ENCODE measurements at regions not wholly inside any gene's neighbourhood (a gene's known extent, or its start where the extent isn't known, plus 50 kb on each side); places are given as distances from the start of the nearest gene placed in this dataset.
"Not testable (repeated sequence)": the region's sequence is repeated elsewhere in the genome, so short reads cannot be mapped to it uniquely, and the experiment has no call there.

DNA sequence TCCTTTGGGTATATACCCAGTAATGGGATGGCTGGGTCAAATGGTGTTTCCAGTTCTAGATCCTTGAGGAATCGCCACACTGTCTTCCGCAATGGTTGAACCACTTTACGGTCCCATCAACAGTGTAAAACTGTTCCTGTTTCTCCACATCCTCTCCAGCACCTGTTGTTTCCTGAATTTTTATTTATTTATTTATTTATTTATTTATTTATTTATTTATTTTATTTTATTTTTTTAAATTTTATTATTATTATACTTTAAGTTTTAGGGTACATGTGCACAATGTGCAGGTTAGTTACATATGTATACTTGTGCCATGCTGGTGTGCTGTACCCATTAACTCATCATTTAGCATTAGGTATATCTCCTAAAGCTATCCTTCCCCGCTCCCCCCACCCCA is 456.0 kb downstream of the SEMA3D start:
- DNase-seq, result not testable (repeated sequence)

GRCh38 chr7:84729284-84729683 is 457.6 kb downstream of the SEMA3D start:
- DNase-seq, result no peak

GRCh38 chr7:84722734-84723133 is 464.1 kb downstream of the SEMA3D start:
- no peak for DNase-seq

DNA sequence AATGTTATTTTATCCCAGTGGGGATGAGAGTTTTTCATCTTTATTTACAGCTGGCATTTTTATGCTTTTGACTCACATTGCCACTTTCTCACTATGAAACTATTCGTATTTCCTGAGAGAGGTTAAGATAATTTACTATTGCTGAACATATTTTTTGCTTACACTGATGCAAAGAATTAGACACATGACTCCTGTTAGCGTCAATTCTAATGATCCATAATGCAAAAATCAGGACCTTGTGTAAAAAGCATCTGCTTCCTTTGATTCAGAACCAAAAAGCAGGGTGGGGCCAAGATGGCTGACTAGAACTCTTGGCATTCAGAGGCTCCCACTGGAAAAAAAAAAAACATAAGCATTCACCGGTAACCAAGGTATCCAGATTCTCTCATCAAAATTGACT is 464.8 kb downstream of the SEMA3D start:
- DNase-seq, result no peak

- DNase-seq, result no peak
Measured at GRCh38 chr7:84720456-84721097, 466.3 kb downstream of the SEMA3D start.

GRCh38 chr7:84714765-84715164 is 472.1 kb downstream of the SEMA3D start:
- DNase-seq, result no peak

GRCh38 chr7:84712374-84713121 is 474.3 kb downstream of the SEMA3D start:
- no peak for DNase-seq

DNA sequence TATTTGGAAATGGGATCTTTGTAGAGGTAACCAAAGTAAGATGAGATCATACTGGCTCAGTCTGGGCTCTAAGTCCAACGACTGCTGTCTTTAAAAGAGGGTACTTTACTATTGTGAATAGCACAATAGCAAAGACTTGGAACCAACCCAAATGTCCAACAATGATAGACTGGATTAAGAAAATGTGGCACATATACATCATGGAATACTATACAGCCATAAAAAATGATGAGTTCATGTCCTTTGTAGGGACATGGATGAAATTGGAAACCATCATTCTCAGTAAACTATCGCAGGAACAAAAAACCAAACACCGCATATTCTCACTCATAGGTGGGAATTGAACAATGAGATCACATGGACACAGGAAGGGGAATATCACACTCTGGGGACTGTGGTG is 476.3 kb downstream of the SEMA3D start:
- DNase-seq, result not testable (repeated sequence)

DNA sequence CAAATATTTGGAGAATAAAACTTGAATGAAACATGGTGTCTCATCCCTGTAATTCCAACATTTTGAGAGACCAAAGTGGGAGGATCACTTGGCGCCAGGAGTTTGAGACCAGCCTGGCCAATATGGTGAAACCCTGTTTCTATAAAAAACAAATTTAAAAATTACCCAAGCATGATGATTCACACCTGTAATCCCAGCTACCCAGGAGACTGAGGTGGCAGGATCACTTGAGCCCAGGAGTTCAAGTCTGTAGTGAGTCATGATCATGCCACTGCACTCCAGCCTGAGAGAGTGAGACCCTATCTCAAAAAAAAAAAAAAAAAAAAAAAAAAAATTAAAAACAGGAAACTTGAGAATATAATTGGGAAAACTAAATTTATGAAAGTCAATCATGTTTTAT is 481.1 kb downstream of the SEMA3D start:
- DNase-seq, result no peak

- no peak for DNase-seq
Measured at GRCh38 chr7:84705079-84705478, 481.8 kb downstream of the SEMA3D start.

- DNase-seq, result no peak
Measured at GRCh38 chr7:84704380-84704779, 482.5 kb downstream of the SEMA3D start.

DNA sequence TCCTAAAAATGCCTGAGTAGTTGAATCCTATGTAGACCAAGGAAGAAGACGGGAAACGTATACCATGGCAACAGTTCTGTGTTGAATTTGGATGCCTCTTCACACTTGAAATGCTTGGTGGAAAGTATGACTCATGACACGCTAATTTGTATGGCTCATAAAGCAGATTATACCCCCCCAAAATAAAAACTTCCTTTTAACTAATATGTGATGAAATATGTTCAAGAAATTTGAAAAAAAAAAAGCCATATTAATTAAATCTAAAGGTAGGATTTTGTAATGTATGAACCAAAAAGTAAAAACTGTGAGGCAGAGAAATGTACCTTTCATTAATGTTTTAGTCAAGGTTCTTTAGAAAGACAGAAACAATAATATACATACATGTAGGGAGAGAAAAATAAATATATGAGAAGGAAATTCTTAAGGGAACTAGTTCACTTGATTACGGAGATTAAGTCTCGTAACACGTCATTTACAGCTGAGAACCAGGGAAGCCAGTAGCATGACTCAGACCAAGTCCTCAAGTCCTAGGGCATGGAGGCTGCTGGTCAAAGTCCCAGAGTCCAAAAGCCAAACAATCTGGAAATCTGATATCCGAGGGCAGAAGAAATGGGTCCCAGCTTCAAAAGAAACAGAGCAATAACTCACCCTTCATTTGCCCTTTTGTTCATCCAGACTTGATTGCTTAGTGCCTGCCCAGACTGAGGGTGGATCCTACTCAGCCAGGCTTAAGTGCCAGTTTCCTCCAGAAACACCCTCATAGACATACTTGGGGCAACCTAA is 485.1 kb downstream of the SEMA3D start:
- DNase-seq, result no peak

- no peak for DNase-seq
Measured at GRCh38 chr7:84700563-84701370, 486.1 kb downstream of the SEMA3D start.

GRCh38 chr7:84697506-84697905 is 489.4 kb downstream of the SEMA3D start:
- no peak for DNase-seq

DNA sequence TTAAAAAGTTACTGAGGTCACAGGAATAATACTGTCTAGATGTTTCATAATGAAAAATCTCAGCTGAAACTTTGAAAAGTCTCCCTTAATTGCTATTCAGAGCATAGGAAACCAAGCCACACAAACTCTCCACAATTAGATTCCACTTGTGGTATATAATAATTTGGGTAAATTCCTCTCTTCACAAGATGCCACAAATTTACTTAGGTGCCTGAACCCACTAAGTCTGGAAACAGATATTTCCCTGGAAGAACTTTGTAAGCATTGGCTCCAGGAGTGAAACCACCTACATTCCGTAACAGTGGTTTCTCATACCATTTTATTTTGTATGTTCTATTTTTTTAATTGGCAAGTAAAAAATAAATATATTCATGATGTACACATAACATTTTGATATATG is 493.4 kb downstream of the SEMA3D start:
- no peak for DNase-seq

DNA sequence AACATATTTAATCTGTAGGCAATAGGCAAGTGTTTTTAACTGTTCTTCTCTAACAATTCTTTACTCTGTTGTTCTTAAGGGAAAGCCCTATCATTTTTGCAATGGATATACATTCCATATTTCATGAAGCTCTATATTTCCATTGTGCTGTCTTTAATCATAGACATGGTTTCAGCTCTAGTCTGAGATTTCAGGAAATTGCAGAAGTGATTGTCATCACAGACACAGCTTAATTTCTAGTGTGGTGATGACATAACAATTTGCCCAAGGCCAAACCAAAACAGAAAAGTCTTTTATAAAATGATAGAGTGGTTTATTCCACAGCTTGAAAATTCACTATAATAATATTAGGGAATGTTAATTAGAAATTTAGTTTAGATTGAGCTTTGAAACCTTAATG is 494.1 kb upstream of the SEMA3A start:
- no peak for DNase-seq

DNA sequence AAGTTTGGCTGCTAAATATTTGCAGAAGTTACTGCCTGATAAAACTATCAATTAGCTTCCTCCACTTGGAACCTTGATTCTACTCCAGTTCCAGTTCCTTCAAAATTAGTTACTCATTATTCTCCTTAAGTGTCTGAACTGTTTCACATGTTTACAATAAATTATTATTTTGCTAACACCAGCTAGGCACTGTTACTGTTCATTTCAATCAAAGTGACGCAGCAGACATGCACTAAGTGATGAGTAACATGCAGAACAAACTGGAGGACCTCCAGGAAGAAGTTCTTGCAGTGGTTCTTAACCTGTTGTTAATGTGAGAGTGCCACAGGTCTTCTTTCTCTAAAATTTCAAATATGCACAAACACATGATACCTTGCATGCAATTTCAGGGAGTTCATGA is 491.8 kb upstream of the SEMA3A start:
- DNase-seq, result no peak

GRCh38 chr7:84684836-84685480 is 490.4 kb upstream of the SEMA3A start:
- DNase-seq, result no peak

DNA sequence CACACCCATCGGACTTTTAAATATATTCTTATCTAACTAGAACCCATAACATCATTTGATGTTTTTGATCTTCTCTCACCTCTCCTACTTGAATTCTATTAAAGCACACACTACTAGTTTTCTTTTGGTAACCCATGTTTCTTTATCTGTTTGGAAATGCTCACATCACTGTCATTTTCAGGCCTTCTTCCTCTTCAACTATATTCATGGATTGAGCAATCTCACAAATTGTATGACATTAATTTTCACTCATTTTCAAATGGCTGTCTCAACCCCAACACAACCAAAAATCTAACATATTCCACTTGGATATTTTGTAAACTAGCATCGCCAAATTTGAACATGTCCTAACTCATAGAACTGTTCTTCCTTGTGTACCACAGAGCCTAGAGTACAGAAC is 488.0 kb upstream of the SEMA3A start:
- no peak for DNase-seq

DNA sequence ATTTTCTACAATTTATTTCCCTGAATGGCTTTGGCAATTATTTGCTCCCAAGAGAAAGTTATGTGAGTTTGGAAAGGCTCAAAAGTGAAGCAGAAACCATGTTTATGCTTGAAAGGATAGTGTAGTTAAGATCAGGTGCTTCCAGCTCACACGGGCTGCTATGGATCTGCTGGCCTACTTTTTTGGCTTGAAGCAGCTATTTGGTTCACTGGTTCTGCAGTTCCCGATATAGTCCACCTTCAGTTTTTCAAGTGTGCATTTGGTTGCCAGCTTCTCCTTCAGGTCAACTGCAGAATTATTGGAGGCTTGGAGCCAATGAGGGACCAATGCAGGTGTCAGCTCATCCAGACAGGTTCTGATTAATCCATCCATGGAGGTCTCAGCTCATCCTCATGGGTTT is 484.3 kb upstream of the SEMA3A start:
- no peak for DNase-seq

DNA sequence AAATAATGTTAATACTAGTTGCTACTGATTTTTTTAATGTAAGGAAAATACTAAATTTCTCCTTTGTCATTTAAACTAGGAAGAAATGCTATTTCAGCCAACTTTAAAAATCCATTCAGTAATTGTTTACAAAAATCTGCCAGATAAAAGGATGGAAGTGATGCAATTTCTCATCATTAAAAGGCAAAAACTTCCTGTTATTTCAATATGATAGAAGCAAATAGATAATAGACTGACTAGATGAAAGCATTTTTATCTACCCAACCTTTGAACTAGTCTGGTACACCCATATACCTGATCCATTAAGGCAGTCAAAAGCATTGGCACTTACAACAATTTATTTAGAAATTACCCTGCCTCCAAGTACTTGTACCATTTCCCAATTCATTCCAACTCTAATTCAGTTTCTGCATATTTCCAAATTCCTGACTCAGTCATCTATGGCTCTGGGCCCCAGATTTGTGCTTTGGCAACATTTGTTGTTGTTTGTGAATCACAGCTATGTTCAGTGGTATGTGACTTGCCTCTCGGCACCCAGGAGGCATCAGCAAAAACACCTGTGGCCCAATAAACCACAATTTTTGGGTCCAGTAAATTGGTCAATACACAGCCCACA is 482.6 kb upstream of the SEMA3A start:
- no peak for DNase-seq

GRCh38 chr7:84675633-84676034 is 481.0 kb upstream of the SEMA3A start:
- DNase-seq, result peak in 1 of 5 experiments; percentile 54
